Fibroblast of the aortic adventitia (primary cell): ENCODE measurements at regions not wholly inside any gene's neighbourhood (a gene's known extent, or its start where the extent isn't known, plus 50 kb on each side); places are given as distances from the start of the nearest gene placed in this dataset.

Source experiments
- DNase-seq: peaks from one replicate; pipeline ENCODE4 v3.0.0-alpha.2; 2010; ENCODE audit warnings: low read depth
- H3K4me3 ChIP-seq: 2 replicates; pipeline ENCODE4 v1.5.1; 2011; ENCODE audit warnings: low read depth, mild to moderate bottlenecking, control low read depth, low read length, moderate library complexity
- TF ChIP-seq, protein P1 (sequence below): IDR thresholded peaks from 2 replicates; pipeline ENCODE4 v1.5.1; 2011; ENCODE audit warnings: mild to moderate bottlenecking, low read length, control low read depth, inconsistent platforms; ENCODE audit not compliant: insufficient read depth

GRCh38 chr1:214155987-214156625 is 124.9 kb upstream of the SMYD2 start:
- no peak overlapping the region for H3K4me3 ChIP-seq

DNA sequence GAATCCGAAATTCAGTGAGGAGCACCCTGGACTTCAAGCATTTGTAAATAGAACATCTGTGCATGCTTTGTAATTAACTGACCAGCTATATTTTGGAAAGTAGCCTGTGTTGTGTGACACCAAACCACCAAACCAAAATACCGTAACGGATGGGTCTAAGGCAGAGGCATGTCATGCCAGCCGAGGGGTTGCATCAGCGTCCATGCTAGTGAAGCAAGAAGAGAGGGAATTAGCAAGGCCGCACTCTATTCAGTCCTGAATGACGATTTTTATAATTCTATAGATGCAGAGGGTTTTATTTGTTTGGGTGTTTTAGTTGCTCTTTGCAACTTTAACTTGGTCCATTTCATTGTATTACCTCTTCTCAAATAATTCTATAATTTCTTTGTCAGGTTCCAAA is 116.8 kb upstream of the SMYD2 start:
- H3K4me3 ChIP-seq = no peak overlapping the region
- TF ChIP-seq, protein P1, sequence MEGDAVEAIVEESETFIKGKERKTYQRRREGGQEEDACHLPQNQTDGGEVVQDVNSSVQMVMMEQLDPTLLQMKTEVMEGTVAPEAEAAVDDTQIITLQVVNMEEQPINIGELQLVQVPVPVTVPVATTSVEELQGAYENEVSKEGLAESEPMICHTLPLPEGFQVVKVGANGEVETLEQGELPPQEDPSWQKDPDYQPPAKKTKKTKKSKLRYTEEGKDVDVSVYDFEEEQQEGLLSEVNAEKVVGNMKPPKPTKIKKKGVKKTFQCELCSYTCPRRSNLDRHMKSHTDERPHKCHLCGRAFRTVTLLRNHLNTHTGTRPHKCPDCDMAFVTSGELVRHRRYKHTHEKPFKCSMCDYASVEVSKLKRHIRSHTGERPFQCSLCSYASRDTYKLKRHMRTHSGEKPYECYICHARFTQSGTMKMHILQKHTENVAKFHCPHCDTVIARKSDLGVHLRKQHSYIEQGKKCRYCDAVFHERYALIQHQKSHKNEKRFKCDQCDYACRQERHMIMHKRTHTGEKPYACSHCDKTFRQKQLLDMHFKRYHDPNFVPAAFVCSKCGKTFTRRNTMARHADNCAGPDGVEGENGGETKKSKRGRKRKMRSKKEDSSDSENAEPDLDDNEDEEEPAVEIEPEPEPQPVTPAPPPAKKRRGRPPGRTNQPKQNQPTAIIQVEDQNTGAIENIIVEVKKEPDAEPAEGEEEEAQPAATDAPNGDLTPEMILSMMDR = no peak
- DNase-seq = no peak

More at GRCh38 chr1:214155987-214156625, 124.9 kb upstream of the SMYD2 start:
- no peak for DNase-seq
- TF ChIP-seq, protein P1 = no peak

- TF ChIP-seq, protein P1 = no peak
- no peak for DNase-seq
- no peak overlapping the region for H3K4me3 ChIP-seq
Observed at GRCh38 chr1:214165850-214166374, 115.0 kb upstream of the SMYD2 start.

DNA sequence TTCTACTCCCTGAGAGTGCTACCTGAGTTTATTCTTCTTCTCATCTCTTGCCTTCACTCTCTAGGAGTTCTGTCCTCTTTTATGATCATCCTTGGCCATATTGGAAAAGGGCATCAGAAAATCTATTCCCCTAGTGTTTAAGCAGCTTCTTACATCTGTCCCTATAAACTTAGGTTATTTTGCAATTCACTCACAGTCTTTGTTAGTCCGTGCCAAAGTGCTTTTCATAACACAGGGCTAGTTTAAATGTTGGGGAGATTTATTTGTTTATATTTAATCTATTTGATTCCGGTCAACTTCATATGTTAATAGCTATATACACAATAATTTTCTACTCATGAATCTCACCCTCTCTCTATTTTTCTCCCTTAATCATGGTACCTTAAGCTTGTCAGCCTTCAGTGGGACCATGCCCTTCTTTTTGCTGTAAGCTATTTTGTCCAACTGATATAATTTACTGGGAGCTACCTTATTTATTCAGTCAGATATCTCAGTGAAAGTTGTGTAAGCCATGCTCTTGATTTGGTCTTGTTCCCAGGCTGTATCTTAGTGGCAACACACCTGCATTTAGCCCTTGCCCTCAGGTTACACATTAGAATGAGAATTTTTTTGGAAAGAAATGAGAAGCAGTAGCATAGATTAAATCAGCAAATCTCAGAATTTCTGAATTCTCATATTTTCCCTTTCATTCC is 106.3 kb upstream of the SMYD2 start:
- DNase-seq = no peak
- no peak overlapping the region for H3K4me3 ChIP-seq
- TF ChIP-seq, protein P1 = no peak

DNA sequence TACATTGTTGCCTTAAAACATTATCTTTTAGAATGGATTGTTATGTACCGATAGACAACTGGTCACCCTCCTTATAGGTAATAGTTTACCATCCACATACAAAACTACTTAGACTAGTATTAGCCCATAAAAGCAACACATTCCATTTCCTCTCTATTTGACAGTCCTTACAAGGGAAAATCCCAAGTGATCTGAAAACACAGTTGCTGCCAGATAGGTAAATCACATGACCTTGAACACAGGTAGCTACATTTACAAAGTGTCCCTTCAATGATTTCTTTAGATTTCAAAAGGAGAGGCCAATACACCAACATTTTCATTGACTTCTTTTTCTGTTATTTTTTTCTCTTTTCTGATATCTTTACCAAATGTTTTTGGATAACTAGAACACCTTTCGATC is 102.9 kb upstream of the SMYD2 start:
- TF ChIP-seq, protein P1 = no peak
- no peak overlapping the region for H3K4me3 ChIP-seq
- no peak for DNase-seq

- DNase-seq = no peak
- TF ChIP-seq, protein P1 = no peak
- no peak overlapping the region for H3K4me3 ChIP-seq
Observed at GRCh38 chr1:214184992-214185391, 96.0 kb upstream of the SMYD2 start.
